HEK293 (cell line): ENCODE measurements at regions not wholly inside any gene's neighbourhood (a gene's known extent, or its start where the extent isn't known, plus 50 kb on each side); places are given as distances from the start of the nearest gene placed in this dataset.

Source experiments
- KLF16 ChIP-seq: fragments of 450-650 bp; formaldehyde crosslinking; IDR thresholded peaks from 2 replicates; pipeline ENCODE4 v1.5.1; 2017; ENCODE audit warnings: missing biosample characterization, missing genetic modification characterization
- MEIS1 ChIP-seq: sonication (generic); formaldehyde crosslinking; IDR thresholded peaks from 2 replicates; pipeline ENCODE4 v1.8.1; 2022; ENCODE audit warnings: missing genetic modification reagents, mild to moderate bottlenecking, borderline replicate concordance
- PRDM1 ChIP-seq: fragments of 450-650 bp; formaldehyde crosslinking; IDR thresholded peaks from 2 replicates; pipeline ENCODE4; 2016; ENCODE audit warnings: missing biosample characterization, missing genetic modification characterization
- ZBTB21 ChIP-seq: fragments of 450-650 bp; formaldehyde crosslinking; IDR thresholded peaks from 2 replicates; pipeline ENCODE4 v1.5.1; 2017; ENCODE audit warnings: missing biosample characterization, missing genetic modification characterization
- ZBTB48 ChIP-seq: fragments of 450-650 bp; formaldehyde crosslinking; IDR thresholded peaks from 2 replicates; pipeline ENCODE4 v1.5.1; 2016; ENCODE audit warnings: missing biosample characterization, missing genetic modification characterization
- ZNF561 ChIP-seq: fragments of 450-650 bp; IDR thresholded peaks from 2 replicates; pipeline ENCODE4 v1.5.1; 2018; ENCODE audit warnings: missing biosample characterization, missing genetic modification characterization, borderline replicate concordance
- ZNF571 ChIP-seq: fragments of 450-650 bp; formaldehyde crosslinking; IDR thresholded peaks from 2 replicates; pipeline ENCODE4 v1.5.0; 2017; ENCODE audit warnings: missing biosample characterization, missing genetic modification characterization
- ZNF626 ChIP-seq: fragments of 450-650 bp; sonication (Bioruptor Pico); formaldehyde crosslinking; IDR thresholded peaks from 2 replicates; pipeline ENCODE4 v1.5.1; 2018; ENCODE audit warnings: missing biosample characterization, missing genetic modification characterization, inconsistent platforms
- ZNF701 ChIP-seq: fragments of 450-650 bp; formaldehyde crosslinking; IDR thresholded peaks from 2 replicates; pipeline ENCODE4 v1.5.1; 2016; ENCODE audit warnings: missing biosample characterization, missing genetic modification characterization
- TF ChIP-seq, protein P1 (sequence below): fragments of 450-650 bp; formaldehyde crosslinking; IDR thresholded peaks from 2 replicates; pipeline ENCODE4 v1.5.1; 2016; ENCODE audit warnings: missing biosample characterization, missing genetic modification characterization
- TF ChIP-seq, protein P2 (sequence below): fragments of 450-650 bp; IDR thresholded peaks from 2 replicates; pipeline ENCODE4 v1.5.1; 2018; ENCODE audit warnings: missing biosample characterization, missing genetic modification characterization
- TF ChIP-seq, protein P3 (sequence below): fragments of 450-650 bp; IDR thresholded peaks from 2 replicates; pipeline ENCODE4 v1.5.1; 2018; ENCODE audit warnings: missing biosample characterization, mild to moderate bottlenecking, missing genetic modification characterization

DNA sequence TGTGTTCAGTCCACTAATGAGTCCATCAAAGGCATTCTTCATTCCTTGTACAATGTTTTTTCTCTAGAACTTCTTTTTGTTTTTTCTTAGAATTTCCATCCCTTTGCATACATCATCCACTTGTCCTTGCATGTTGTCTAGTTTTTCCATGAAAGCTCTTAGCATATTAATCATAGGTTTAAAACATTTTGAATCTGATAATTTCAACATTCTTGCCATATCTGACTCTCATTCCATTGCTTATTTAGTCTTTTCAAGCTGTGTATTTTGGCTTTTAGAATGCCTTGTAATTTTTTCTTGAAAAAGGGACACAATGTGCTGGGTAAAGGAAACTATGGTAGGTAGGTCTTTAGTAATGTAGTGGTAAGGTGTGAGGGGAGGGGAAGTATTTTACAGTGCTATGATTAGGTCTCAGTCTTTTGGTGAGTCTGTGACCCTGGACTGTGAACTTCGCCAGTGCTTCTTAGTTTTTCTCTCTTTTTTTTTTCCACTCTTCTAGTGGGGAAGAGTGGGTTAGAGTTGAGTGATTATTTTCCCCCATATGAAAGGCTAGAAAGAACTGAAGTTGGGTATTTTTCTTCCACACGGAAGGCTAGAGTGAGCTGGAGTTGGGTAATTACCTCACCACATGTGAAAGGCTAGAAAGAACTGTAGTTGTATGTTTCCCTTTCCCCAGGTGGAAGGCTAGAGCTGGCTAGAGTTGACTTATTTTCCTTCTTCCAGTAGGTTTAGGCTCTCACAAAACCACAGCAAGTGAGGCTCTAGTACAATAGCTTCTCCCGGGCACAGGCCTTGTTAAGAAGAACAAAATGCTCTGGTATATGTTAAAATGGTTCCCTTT, 172.1 kb downstream of the SNX18 start:
- TF ChIP-seq, protein P1, sequence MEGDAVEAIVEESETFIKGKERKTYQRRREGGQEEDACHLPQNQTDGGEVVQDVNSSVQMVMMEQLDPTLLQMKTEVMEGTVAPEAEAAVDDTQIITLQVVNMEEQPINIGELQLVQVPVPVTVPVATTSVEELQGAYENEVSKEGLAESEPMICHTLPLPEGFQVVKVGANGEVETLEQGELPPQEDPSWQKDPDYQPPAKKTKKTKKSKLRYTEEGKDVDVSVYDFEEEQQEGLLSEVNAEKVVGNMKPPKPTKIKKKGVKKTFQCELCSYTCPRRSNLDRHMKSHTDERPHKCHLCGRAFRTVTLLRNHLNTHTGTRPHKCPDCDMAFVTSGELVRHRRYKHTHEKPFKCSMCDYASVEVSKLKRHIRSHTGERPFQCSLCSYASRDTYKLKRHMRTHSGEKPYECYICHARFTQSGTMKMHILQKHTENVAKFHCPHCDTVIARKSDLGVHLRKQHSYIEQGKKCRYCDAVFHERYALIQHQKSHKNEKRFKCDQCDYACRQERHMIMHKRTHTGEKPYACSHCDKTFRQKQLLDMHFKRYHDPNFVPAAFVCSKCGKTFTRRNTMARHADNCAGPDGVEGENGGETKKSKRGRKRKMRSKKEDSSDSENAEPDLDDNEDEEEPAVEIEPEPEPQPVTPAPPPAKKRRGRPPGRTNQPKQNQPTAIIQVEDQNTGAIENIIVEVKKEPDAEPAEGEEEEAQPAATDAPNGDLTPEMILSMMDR: no peak
- TF ChIP-seq, protein P2, sequence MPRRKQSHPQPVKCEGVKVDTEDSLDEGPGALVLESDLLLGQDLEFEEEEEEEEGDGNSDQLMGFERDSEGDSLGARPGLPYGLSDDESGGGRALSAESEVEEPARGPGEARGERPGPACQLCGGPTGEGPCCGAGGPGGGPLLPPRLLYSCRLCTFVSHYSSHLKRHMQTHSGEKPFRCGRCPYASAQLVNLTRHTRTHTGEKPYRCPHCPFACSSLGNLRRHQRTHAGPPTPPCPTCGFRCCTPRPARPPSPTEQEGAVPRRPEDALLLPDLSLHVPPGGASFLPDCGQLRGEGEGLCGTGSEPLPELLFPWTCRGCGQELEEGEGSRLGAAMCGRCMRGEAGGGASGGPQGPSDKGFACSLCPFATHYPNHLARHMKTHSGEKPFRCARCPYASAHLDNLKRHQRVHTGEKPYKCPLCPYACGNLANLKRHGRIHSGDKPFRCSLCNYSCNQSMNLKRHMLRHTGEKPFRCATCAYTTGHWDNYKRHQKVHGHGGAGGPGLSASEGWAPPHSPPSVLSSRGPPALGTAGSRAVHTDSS (tag by site-specific recombination): no peak
- TF ChIP-seq ZBTB48 (tag by site-specific recombination): no peak
- no peak for TF ChIP-seq ZNF561
- TF ChIP-seq, protein P3, sequence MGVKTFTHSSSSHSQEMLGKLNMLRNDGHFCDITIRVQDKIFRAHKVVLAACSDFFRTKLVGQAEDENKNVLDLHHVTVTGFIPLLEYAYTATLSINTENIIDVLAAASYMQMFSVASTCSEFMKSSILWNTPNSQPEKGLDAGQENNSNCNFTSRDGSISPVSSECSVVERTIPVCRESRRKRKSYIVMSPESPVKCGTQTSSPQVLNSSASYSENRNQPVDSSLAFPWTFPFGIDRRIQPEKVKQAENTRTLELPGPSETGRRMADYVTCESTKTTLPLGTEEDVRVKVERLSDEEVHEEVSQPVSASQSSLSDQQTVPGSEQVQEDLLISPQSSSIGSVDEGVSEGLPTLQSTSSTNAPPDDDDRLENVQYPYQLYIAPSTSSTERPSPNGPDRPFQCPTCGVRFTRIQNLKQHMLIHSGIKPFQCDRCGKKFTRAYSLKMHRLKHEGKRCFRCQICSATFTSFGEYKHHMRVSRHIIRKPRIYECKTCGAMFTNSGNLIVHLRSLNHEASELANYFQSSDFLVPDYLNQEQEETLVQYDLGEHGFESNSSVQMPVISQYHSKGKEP (tag by site-specific recombination): no peak
- TF ChIP-seq PRDM1 (tag by site-specific recombination): no peak
- no peak for TF ChIP-seq MEIS1
- TF ChIP-seq ZBTB21: no peak
- TF ChIP-seq KLF16 (tag by site-specific recombination): no peak
- no peak for TF ChIP-seq ZNF701 (tag by site-specific recombination)
- TF ChIP-seq ZNF626 (tag by site-specific recombination): no peak
- no peak for TF ChIP-seq ZNF571 (tag by site-specific recombination)
